GM21619 (cell line): ENCODE measurements at regions not wholly inside any gene's neighbourhood (a gene's known extent, or its start where the extent isn't known, plus 50 kb on each side); places are given as distances from the start of the nearest gene placed in this dataset.
"Not testable (repeated sequence)": the region's sequence is repeated elsewhere in the genome, so short reads cannot be mapped to it uniquely, and the experiment has no call there.

Source experiments
- ATAC-seq: cut with Tn5 transposase; IDR thresholded peaks from one replicate; pipeline ENCODE4 v1.9.1; 2021; ENCODE audit not compliant: unreplicated experiment

GRCh38 chr13:59437544-59438301 is 726.0 kb downstream of the DIAPH3 start:
- ATAC-seq = no peak

- ATAC-seq = no peak
These were observed 723.8 kb downstream of the DIAPH3 start for GRCh38 chr13:59439776-59440428.

GRCh38 chr13:59441068-59441467 is 722.7 kb downstream of the DIAPH3 start:
- ATAC-seq = not testable (repeated sequence)

GRCh38 chr13:59441596-59442280 is 722.0 kb downstream of the DIAPH3 start:
- ATAC-seq = no peak

GRCh38 chr13:59442461-59442860 is 721.3 kb downstream of the DIAPH3 start:
- no peak for ATAC-seq

GRCh38 chr13:59442944-59443486 is 720.7 kb downstream of the DIAPH3 start:
- ATAC-seq = no peak

- no peak for ATAC-seq
These were observed 719.4 kb downstream of the DIAPH3 start for GRCh38 chr13:59444210-59444857.

- no peak for ATAC-seq
These were observed 717.9 kb downstream of the DIAPH3 start for GRCh38 chr13:59445812-59446211.

GRCh38 chr13:59446391-59446790 is 717.3 kb downstream of the DIAPH3 start:
- no peak for ATAC-seq

GRCh38 chr13:59447031-59447430 is 716.7 kb downstream of the DIAPH3 start:
- ATAC-seq = no peak

GRCh38 chr13:59447846-59448620 is 715.7 kb downstream of the DIAPH3 start:
- no peak for ATAC-seq

GRCh38 chr13:59449750-59450149 is 714.0 kb downstream of the DIAPH3 start:
- ATAC-seq = no peak

- no peak for ATAC-seq
These were observed 713.5 kb downstream of the DIAPH3 start for GRCh38 chr13:59450229-59450628.

- ATAC-seq = no peak
These were observed 712.5 kb downstream of the DIAPH3 start for GRCh38 chr13:59451236-59451635.

GRCh38 chr13:59452189-59452890 is 711.4 kb downstream of the DIAPH3 start:
- no peak for ATAC-seq

GRCh38 chr13:59458908-59459579 is 704.7 kb downstream of the DIAPH3 start:
- no peak for ATAC-seq

GRCh38 chr13:59459972-59460371 is 703.8 kb downstream of the DIAPH3 start:
- ATAC-seq = no peak

- ATAC-seq = no peak
These were observed 702.3 kb downstream of the DIAPH3 start for GRCh38 chr13:59461411-59461810.

GRCh38 chr13:59463023-59463422 is 700.7 kb downstream of the DIAPH3 start:
- ATAC-seq = no peak
